ENCODE measurements at regions not wholly inside any gene's neighbourhood (a gene's known extent, or its start where the extent isn't known, plus 50 kb on each side); places are given as distances from the start of the nearest gene placed in this dataset.

- TF ChIP-seq KLF13 (tag; IDR thresholded peaks at IDR 0.05; ENCODE audit: borderline replicate concordance, low read depth) (no peak), EP300 (IDR thresholded peaks at IDR 0.05; ENCODE audit: low read length) (no peak), THAP7 (CRISPR knock-in tag; IDR thresholded peaks at IDR 0.05) (no peak), KAT8 (IDR thresholded peaks at IDR 0.05; ENCODE audit: low read depth) (no peak), ETV6 (IDR thresholded peaks at IDR 0.05; ENCODE audit: borderline replicate concordance in 1 of 2, low read depth in 2 of 2, low read length in 1 of 2) (no peak), ETV6 (CRISPR knock-in tag; IDR thresholded peaks at IDR 0.05; ENCODE audit: borderline replicate concordance) (no peak), CREB3 (tag; conservative IDR thresholded peaks at IDR 0.05; ENCODE audit: low read depth) (no peak), ZZZ3 (IDR thresholded peaks at IDR 0.05) (no peak), RUNX1 (IDR thresholded peaks at IDR 0.05; ENCODE audit: low read depth) (no peak), ZNF512 (tag; IDR thresholded peaks at IDR 0.05) (no peak)
Observed at GRCh38 chr6:104349191-104349590, 510.5 kb downstream of the HACE1 start (continued).
